SK-N-MC (cell line): ENCODE measurements at regions not wholly inside any gene's neighbourhood (a gene's known extent, or its start where the extent isn't known, plus 50 kb on each side); places are given as distances from the start of the nearest gene placed in this dataset.

Experiments used
- EZH2 ChIP-seq: fragments of 200-600 bp; sonication (generic); IDR thresholded peaks from one replicate; pipeline ENCODE4 v1.6.1; 2017; ENCODE audit warnings: antibody characterized with exemption
- FOXP2 ChIP-seq: optimal IDR thresholded peaks from 2 replicates; pipeline ENCODE3; 2011; ENCODE audit warnings: mild to moderate bottlenecking, moderate library complexity; ENCODE audit not compliant: insufficient read depth; ENCODE audit errors: extremely low read length, control extremely low read depth
- POLR2AphosphoS5 ChIP-seq: IDR thresholded peaks from 2 replicates; pipeline ENCODE4 v1.6.1; 2012; ENCODE audit warnings: mild to moderate bottlenecking, low read depth, low read length, borderline replicate concordance

GRCh38 chr1:221109930-221110329 is 230.7 kb downstream of the HLX start:
- TF ChIP-seq POLR2AphosphoS5 (no peak), EZH2 (no peak), FOXP2 (no peak)
